IMR-90 (cell line): ENCODE measurements at regions not wholly inside any gene's neighbourhood (a gene's known extent, or its start where the extent isn't known, plus 50 kb on each side); places are given as distances from the start of the nearest gene placed in this dataset.

Experiments
- BHLHE40 ChIP-seq: fragments of 150-350 bp; IDR thresholded peaks from 2 replicates; pipeline ENCODE4 v1.6.1; 2016; ENCODE audit warnings: mild to moderate bottlenecking, low read depth, low read length
- CEBPB ChIP-seq: IDR thresholded peaks from 2 replicates; pipeline ENCODE4 v1.6.1; 2012; ENCODE audit warnings: low read depth, low read length, improper control_type of control experiment
- FOS ChIP-seq: fragments of 150-350 bp; IDR thresholded peaks from 2 replicates; pipeline ENCODE4 v1.6.1; 2016; ENCODE audit warnings: low read depth, low read length
- MAFK ChIP-seq: IDR thresholded peaks from 2 replicates; pipeline ENCODE4 v1.6.1; 2012; ENCODE audit warnings: low read depth, low read length, improper control_type of control experiment
- MXI1 ChIP-seq: IDR thresholded peaks from 2 replicates; pipeline ENCODE4 v1.6.1; 2012; ENCODE audit warnings: low read depth, mild to moderate bottlenecking, low read length, moderate library complexity, borderline replicate concordance
- POLR2A ChIP-seq: IDR thresholded peaks from 2 replicates; pipeline ENCODE4 v1.6.1; 2012; ENCODE audit warnings: mild to moderate bottlenecking, low read depth, low read length
- RAD21 ChIP-seq: IDR thresholded peaks from 2 replicates; pipeline ENCODE4 v1.6.1; 2012; ENCODE audit warnings: low read length, improper control_type of control experiment
- RCOR1 ChIP-seq: IDR thresholded peaks from 2 replicates; pipeline ENCODE4 v1.6.1; 2012; ENCODE audit warnings: mild to moderate bottlenecking, low read length, improper control_type of control experiment; ENCODE audit not compliant: insufficient replicate concordance
- RFX5 ChIP-seq: IDR thresholded peaks from 2 replicates; pipeline ENCODE4 v1.8.0; 2012; ENCODE audit warnings: low read depth, mild to moderate bottlenecking, low read length, moderate library complexity
- SMC3 ChIP-seq: fragments of 150-350 bp; IDR thresholded peaks from 2 replicates; pipeline ENCODE4 v1.6.1; 2016; ENCODE audit warnings: low read depth, mild to moderate bottlenecking, antibody characterized with exemption, low read length, moderate library complexity
- TF ChIP-seq, protein P1 (sequence below): conservative IDR thresholded peaks from 2 replicates; pipeline ENCODE4 v1.5.1; 2012; ENCODE audit warnings: mild to moderate bottlenecking, low read depth, low read length, improper control_type of control experiment
- TF ChIP-seq, protein P2 (sequence below): fragments of 150-350 bp; IDR thresholded peaks from 2 replicates; pipeline ENCODE4 v1.6.1; 2017; ENCODE audit warnings: mild to moderate bottlenecking, antibody characterized with exemption, low read length, low read depth
- TF ChIP-seq, protein P3 (sequence below): fragments of 150-350 bp; IDR thresholded peaks from 2 replicates; pipeline ENCODE4 v1.6.1; 2016; ENCODE audit warnings: low read depth, mild to moderate bottlenecking, low read length, moderate library complexity, borderline replicate concordance

DNA sequence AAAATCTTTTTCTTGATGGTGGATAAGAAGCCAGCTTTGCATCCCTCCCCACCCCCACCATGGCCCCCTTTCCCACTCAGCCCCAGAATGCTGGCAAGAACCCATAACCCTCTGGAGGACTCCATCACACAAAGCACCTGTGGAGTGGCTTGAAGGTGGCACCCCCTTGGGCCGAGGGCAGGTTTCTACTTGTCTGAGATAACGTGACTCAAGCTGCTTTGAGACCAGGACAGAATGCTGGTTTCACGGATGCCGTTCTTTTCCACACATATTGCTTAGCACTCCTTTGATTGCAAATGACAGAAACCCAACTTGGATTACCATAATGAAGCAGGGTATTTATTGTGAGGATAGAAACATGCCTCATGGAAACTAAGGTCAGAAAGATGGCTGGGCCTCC is 82.2 kb downstream of the LACC1 start:
- TF ChIP-seq, protein P1, sequence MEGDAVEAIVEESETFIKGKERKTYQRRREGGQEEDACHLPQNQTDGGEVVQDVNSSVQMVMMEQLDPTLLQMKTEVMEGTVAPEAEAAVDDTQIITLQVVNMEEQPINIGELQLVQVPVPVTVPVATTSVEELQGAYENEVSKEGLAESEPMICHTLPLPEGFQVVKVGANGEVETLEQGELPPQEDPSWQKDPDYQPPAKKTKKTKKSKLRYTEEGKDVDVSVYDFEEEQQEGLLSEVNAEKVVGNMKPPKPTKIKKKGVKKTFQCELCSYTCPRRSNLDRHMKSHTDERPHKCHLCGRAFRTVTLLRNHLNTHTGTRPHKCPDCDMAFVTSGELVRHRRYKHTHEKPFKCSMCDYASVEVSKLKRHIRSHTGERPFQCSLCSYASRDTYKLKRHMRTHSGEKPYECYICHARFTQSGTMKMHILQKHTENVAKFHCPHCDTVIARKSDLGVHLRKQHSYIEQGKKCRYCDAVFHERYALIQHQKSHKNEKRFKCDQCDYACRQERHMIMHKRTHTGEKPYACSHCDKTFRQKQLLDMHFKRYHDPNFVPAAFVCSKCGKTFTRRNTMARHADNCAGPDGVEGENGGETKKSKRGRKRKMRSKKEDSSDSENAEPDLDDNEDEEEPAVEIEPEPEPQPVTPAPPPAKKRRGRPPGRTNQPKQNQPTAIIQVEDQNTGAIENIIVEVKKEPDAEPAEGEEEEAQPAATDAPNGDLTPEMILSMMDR: no peak
- TF ChIP-seq FOS (no peak), MAFK (no peak), POLR2A (no peak), SMC3 (no peak), BHLHE40 (no peak), RFX5 (no peak), CEBPB (no peak), MXI1 (no peak), RCOR1 (no peak), RAD21 (no peak)
- TF ChIP-seq, protein P2, sequence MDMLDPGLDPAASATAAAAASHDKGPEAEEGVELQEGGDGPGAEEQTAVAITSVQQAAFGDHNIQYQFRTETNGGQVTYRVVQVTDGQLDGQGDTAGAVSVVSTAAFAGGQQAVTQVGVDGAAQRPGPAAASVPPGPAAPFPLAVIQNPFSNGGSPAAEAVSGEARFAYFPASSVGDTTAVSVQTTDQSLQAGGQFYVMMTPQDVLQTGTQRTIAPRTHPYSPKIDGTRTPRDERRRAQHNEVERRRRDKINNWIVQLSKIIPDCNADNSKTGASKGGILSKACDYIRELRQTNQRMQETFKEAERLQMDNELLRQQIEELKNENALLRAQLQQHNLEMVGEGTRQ: no peak
- TF ChIP-seq, protein P3, sequence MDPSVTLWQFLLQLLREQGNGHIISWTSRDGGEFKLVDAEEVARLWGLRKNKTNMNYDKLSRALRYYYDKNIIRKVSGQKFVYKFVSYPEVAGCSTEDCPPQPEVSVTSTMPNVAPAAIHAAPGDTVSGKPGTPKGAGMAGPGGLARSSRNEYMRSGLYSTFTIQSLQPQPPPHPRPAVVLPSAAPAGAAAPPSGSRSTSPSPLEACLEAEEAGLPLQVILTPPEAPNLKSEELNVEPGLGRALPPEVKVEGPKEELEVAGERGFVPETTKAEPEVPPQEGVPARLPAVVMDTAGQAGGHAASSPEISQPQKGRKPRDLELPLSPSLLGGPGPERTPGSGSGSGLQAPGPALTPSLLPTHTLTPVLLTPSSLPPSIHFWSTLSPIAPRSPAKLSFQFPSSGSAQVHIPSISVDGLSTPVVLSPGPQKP: no peak
